Prostate gland (tissue), 2 donors: ENCODE measurements at regions not wholly inside any gene's neighbourhood (a gene's known extent, or its start where the extent isn't known, plus 50 kb on each side); places are given as distances from the start of the nearest gene placed in this dataset.

Experiments
- DNase-seq: peaks from one replicate; pipeline ENCODE4 v3.0.0-alpha.2; 2019; ENCODE audit warnings: low spot score
- H3K27ac ChIP-seq, 2 donors: fragments of 200-600 bp; sonication (generic); 2 replicates each; pipeline ENCODE4 v1.5.1; 2017 to 2019
- H3K27me3 ChIP-seq: fragments of 200-600 bp; sonication (generic); replicated peaks from 2 replicates; pipeline ENCODE4 v1.5.1; 2019; ENCODE audit not compliant: insufficient read depth
- H3K36me3 ChIP-seq, 2 donors: fragments of 200-600 bp; sonication (generic); 1 replicate in 1 of 2; 2 replicates in 1 of 2; pipeline versions ENCODE4 v1.5.1 to v1.8.1; 2017 to 2019
- H3K4me1 ChIP-seq: fragments of 200-600 bp; sonication (generic); replicated peaks from 2 replicates; pipeline ENCODE4 v1.5.1; 2019
- H3K4me3 ChIP-seq, 2 donors: fragments of 200-600 bp; sonication (generic); 2 replicates each; pipeline ENCODE4 v1.5.1; 2017 to 2019
- H3K9me3 ChIP-seq: fragments of 200-600 bp; sonication (generic); 2 replicates; pipeline ENCODE4 v1.5.1; 2017
- POLR2A ChIP-seq: fragments of 450-650 bp; IDR thresholded peaks from one replicate; pipeline ENCODE4 v1.6.1; 2016; ENCODE audit warnings: antibody characterized with exemption, mild to moderate bottlenecking
- POLR2AphosphoS5 ChIP-seq: sonication (generic); formaldehyde crosslinking; IDR thresholded peaks from one replicate; pipeline ENCODE4 v1.6.1; 2017; ENCODE audit warnings: antibody characterized with exemption
- WGBS: methylation state at CpG from one replicate; pipeline ENCODE4 v1.1.5; 2018; 5-methylcytosine and 5-hydroxymethylcytosine counted together
- intact Hi-C: fragments of 100-400 bp; cut with DNase I; formaldehyde crosslinking; loops from one replicate; pipeline ENCODE4 v1.14.2; 2022
- TF ChIP-seq, protein P1 (sequence below), 4 experiments: fragments of 200-600 bp in 2 of 4; fragments of 450-650 bp in 2 of 4; sonication (generic) in 2 of 4; IDR thresholded peaks; 1 replicate in 3 of 4; 2 replicates in 1 of 4; pipeline ENCODE4 v1.5.1; 2016 to 2019; ENCODE audit warnings: antibody characterized with exemption in 4 of 4, mild to moderate bottlenecking in 2 of 4, moderate library complexity in 2 of 4

- Histone ChIP-seq H3K9me3 (no peaks in the 10 kb centered on the region), H3K4me3 (no peak overlapping the region), H3K27me3 (no peaks in the 10 kb centered on the region), H3K36me3 (no peaks in the 10 kb centered on the region), H3K4me1 (no peaks in the 10 kb centered on the region), H3K27ac (no peak overlapping the region)
- intact Hi-C loops = no loop called here
- WGBS = 86% methylated on average over 26 of the region's 27 CpGs
- DNase-seq = no peak
- TF ChIP-seq POLR2AphosphoS5 = no peak
- TF ChIP-seq, protein P1, sequence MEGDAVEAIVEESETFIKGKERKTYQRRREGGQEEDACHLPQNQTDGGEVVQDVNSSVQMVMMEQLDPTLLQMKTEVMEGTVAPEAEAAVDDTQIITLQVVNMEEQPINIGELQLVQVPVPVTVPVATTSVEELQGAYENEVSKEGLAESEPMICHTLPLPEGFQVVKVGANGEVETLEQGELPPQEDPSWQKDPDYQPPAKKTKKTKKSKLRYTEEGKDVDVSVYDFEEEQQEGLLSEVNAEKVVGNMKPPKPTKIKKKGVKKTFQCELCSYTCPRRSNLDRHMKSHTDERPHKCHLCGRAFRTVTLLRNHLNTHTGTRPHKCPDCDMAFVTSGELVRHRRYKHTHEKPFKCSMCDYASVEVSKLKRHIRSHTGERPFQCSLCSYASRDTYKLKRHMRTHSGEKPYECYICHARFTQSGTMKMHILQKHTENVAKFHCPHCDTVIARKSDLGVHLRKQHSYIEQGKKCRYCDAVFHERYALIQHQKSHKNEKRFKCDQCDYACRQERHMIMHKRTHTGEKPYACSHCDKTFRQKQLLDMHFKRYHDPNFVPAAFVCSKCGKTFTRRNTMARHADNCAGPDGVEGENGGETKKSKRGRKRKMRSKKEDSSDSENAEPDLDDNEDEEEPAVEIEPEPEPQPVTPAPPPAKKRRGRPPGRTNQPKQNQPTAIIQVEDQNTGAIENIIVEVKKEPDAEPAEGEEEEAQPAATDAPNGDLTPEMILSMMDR (IDR thresholded peaks at IDR 0.05) = no peak
- no peak for TF ChIP-seq POLR2A
These were observed 195.9 kb downstream of the SNX19 start for GRCh38 chr11:130720232-130721022.

DNA sequence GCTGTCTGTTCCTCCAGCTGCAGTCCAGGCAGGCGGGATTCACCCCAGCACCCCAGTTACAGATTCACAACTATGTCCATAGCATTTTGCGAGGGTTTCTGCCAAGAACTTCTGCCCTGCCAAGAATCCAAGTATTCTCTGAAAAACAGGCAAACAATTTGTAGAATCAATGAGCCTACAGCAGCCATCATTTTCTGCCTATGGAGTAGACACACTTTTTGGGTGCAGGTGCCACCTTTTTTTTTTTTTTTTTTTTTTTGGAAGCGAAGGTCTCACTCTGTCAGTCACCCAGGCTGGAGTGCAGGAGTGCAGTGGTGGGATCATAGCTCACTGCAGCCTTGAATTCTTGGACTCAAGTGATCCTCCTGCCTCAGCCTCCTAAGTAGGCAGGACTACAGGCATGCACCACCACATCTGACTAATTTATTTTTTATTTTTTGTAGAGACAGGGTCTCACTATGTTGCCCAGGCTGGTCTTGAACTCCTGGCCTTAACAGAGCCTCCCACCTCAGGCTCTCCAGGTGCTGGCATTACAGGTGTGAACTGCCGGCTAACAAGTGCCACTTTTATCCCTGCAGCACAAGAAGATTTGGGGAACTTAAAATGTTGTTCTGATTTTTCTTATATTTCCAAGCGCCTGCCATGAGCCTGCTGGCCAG is 195.1 kb downstream of the SNX19 start:
- H3K4me1 ChIP-seq = no peaks in the 10 kb centered on the region
- 72% methylated on average over 5 of the region's 5 CpGs for WGBS
- H3K36me3 ChIP-seq = no peaks in the 10 kb centered on the region
- H3K27me3 ChIP-seq = no peaks in the 10 kb centered on the region
- no peak for DNase-seq
- no peak overlapping the region for H3K27ac ChIP-seq
- no peak overlapping the region for H3K4me3 ChIP-seq
- H3K9me3 ChIP-seq = no peaks in the 10 kb centered on the region
- intact Hi-C loops = no loop called here
- no peak for TF ChIP-seq POLR2AphosphoS5
- TF ChIP-seq, protein P1 (IDR thresholded peaks at IDR 0.05) = no peak
- no peak for TF ChIP-seq POLR2A

- H3K9me3 ChIP-seq = no peaks in the 10 kb centered on the region
- WGBS = 90% methylated on average over 6 of the region's 6 CpGs
- intact Hi-C loops = no loop called here
- H3K36me3 ChIP-seq = no peaks in the 10 kb centered on the region
- no peak for DNase-seq
- H3K27ac ChIP-seq = no peak overlapping the region
- no peak for TF ChIP-seq POLR2A
- TF ChIP-seq, protein P1 (IDR thresholded peaks at IDR 0.05) = no peak
- no peak for TF ChIP-seq POLR2AphosphoS5
- H3K4me3 ChIP-seq = no peak overlapping the region
- H3K27me3 ChIP-seq = no peaks in the 10 kb centered on the region
- no peaks in the 10 kb centered on the region for H3K4me1 ChIP-seq
These were observed 194.5 kb downstream of the SNX19 start for GRCh38 chr11:130721736-130722135.

DNA sequence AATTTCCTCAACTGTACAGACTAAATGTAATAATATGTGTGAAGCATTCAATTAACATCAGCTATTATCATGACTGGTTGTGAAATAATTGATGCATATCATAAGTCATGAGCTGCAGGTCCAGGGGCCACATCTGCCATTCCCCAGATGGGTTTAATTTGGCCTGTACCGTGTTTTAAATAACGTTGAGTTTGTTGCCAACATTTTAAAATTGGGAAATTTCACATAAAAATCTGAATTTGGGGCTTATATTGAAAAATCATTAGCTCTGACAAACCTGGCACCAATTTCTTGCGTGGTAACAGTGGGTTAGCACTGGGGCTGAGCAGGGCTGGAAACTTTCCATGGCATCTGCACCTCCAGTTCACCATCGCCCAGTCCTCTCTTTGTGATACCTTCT is 193.9 kb downstream of the SNX19 start:
- intact Hi-C loops = no loop called here
- no peaks in the 10 kb centered on the region for H3K9me3 ChIP-seq
- H3K27ac ChIP-seq = no peak overlapping the region
- TF ChIP-seq, protein P1 (IDR thresholded peaks at IDR 0.05) = no peak
- TF ChIP-seq POLR2A (no peak), POLR2AphosphoS5 (no peak)
- H3K27me3 ChIP-seq = no peaks in the 10 kb centered on the region
- no peaks in the 10 kb centered on the region for H3K4me1 ChIP-seq
- no peaks in the 10 kb centered on the region for H3K36me3 ChIP-seq
- no peak for DNase-seq
- 96% methylated on average over 4 of the region's 4 CpGs for WGBS
- no peak overlapping the region for H3K4me3 ChIP-seq
